ENCODE measurements at regions not wholly inside any gene's neighbourhood (a gene's known extent, or its start where the extent isn't known, plus 50 kb on each side); places are given as distances from the start of the nearest gene placed in this dataset.

- no peaks in the 10 kb centered on the region for H3K9me3 ChIP-seq
- H3K4me1 ChIP-seq: peaks cover 0 to 4% (median 0%) of the 10 kb centered on the region in 4 donors
- no peaks in the 10 kb centered on the region for H3K27me3 ChIP-seq
- DNase-seq: peak in 1 of 3 donors; percentile 76
- peak overlapping the region in 2 of 4 donors; percentile 32 to 72 for H3K27ac ChIP-seq
- H3K4me3 ChIP-seq: no peak overlapping the region
- no peaks in the 10 kb centered on the region for H3K36me3 ChIP-seq
- TF ChIP-seq POLR2A (IDR thresholded peaks at IDR 0.05): peak in 1 of 2 donors; percentile 14
- peak in 2 of 6 experiments; percentile 6 to 16 for TF ChIP-seq CTCF (IDR thresholded peaks at IDR 0.05)
These were observed 102.7 kb upstream of the CNKSR3 start for GRCh38 chr6:154613137-154613676.

GRCh38 chr6:154614101-154614500 lies 103.6 kb upstream of the CNKSR3 start:
- no peaks in the 10 kb centered on the region for H3K9me3 ChIP-seq
- no peak overlapping the region for H3K27ac ChIP-seq
- DNase-seq: no peak
- no peaks in the 10 kb centered on the region for H3K27me3 ChIP-seq
- H3K4me1 ChIP-seq: peaks cover 0 to 4% (median 0%) of the 10 kb centered on the region in 4 donors
- H3K36me3 ChIP-seq: no peaks in the 10 kb centered on the region
- TF ChIP-seq POLR2A (IDR thresholded peaks at IDR 0.05): no peak
- no peak for TF ChIP-seq CTCF (IDR thresholded peaks at IDR 0.05)
- H3K4me3 ChIP-seq: no peak overlapping the region

GRCh38 chr6:154614641-154615040 lies 104.2 kb upstream of the CNKSR3 start:
- Histone ChIP-seq H3K4me3 (no peak overlapping the region), H3K9me3 (no peaks in the 10 kb centered on the region), H3K27ac (no peak overlapping the region), H3K4me1 (peaks cover 0 to 4% (median 0%) of the 10 kb centered on the region in 4 donors), H3K27me3 (no peaks in the 10 kb centered on the region), H3K36me3 (no peaks in the 10 kb centered on the region)
- DNase-seq: no peak
- TF ChIP-seq POLR2A (IDR thresholded peaks at IDR 0.05) (no peak), CTCF (IDR thresholded peaks at IDR 0.05) (no peak)

GRCh38 chr6:154615483-154616025 lies 105.1 kb upstream of the CNKSR3 start:
- H3K27ac ChIP-seq: peak overlapping the region in 2 of 4 donors; percentile 4 to 26
- H3K4me1 ChIP-seq: peaks cover 0 to 4% (median 0%) of the 10 kb centered on the region in 4 donors
- TF ChIP-seq CTCF (IDR thresholded peaks at IDR 0.05) (peak in 4 of 6 experiments; percentile 17 to 77 (median 64)), POLR2A (IDR thresholded peaks at IDR 0.05) (no peak)
- peak overlapping the region in 1 of 4 donors; percentile 22 for H3K4me3 ChIP-seq
- no peaks in the 10 kb centered on the region for H3K9me3 ChIP-seq
- no peaks in the 10 kb centered on the region for H3K27me3 ChIP-seq
- no peaks in the 10 kb centered on the region for H3K36me3 ChIP-seq
- DNase-seq: peak in 2 of 3 donors; percentile 88 to 92

GRCh38 chr6:154617175-154617574 lies 106.7 kb upstream of the CNKSR3 start:
- Histone ChIP-seq H3K4me3 (no peak overlapping the region), H3K36me3 (no peaks in the 10 kb centered on the region), H3K27ac (no peak overlapping the region), H3K27me3 (no peaks in the 10 kb centered on the region), H3K4me1 (peaks cover 0 to 4% (median 0%) of the 10 kb centered on the region in 4 donors), H3K9me3 (no peaks in the 10 kb centered on the region)
- TF ChIP-seq POLR2A (IDR thresholded peaks at IDR 0.05): no peak
- TF ChIP-seq CTCF (IDR thresholded peaks at IDR 0.05): no peak
- no peak for DNase-seq

All from Peyer's patch (tissue), 4 donors.